A549 (cell line): ENCODE measurements at regions not wholly inside any gene's neighbourhood (a gene's known extent, or its start where the extent isn't known, plus 50 kb on each side); places are given as distances from the start of the nearest gene placed in this dataset.

Experiments used
- ATAC-seq, 2 experiments: fragments of 200-7000 bp in 1 of 2; fragments of >200 bp in 1 of 2; cut with Nextera tagmentation in 1 of 2; cut with Tn5 transposase in 1 of 2; 3 replicates each; pipeline versions ENCODE4 v1.8.0 to v1.9.1; 2018 to 2020; ENCODE audit warnings: mild to moderate bottlenecking in 1 of 2, moderate library complexity in 1 of 2
- CTCF ChIA-PET: fragments of 300-600 bp; sonication (Branson Sonifier 250); formaldehyde crosslinking; extraction: SDS; loops from one replicate; lab custom pipeline; 2021; ENCODE audit warnings: antibody characterized with exemption, inconsistent platforms; lab: Yijun Ruan, JAX
- POLR2A ChIA-PET: fragments of 350-600 bp; formaldehyde crosslinking; extraction: SDS; loops from one replicate; lab custom pipeline; 2021; ENCODE audit warnings: antibody characterized with exemption, inconsistent platforms; lab: Yijun Ruan, JAX
- DNase-seq, 2 experiments: peaks; one replicate each; pipeline versions ENCODE4 v3.0.0 to v3.0.0-alpha.2; 2011 to 2016; ENCODE audit warnings: low read depth in 1 of 2, low spot score in 1 of 2
- FAIRE-seq: peaks from 2 replicates; lab custom pipeline; 2011; peaks lifted over from hg19 to GRCh38; lab: Jason Lieb, UNC
- H3K27ac ChIP-seq, 2 experiments: fragments of >200 bp; sonication (Bioruptor Twin); formaldehyde crosslinking; 3 replicates each; pipeline ENCODE4 v1.5.1; 2016 to 2017
- H3K4me1 ChIP-seq: fragments of >200 bp; sonication (Bioruptor Twin); formaldehyde crosslinking; 3 replicates; pipeline ENCODE4 v1.6.1; 2016
- H3K4me2 ChIP-seq: fragments of >200 bp; sonication (Bioruptor Twin); formaldehyde crosslinking; 3 replicates; pipeline ENCODE4 v1.6.1; 2016
- H3K4me3 ChIP-seq: fragments of >200 bp; sonication (Bioruptor Twin); formaldehyde crosslinking; 3 replicates; pipeline ENCODE4 v1.5.1; 2016
- H3K9me3 ChIP-seq: fragments of >200 bp; sonication (Bioruptor Twin); formaldehyde crosslinking; 3 replicates; pipeline ENCODE4 v1.6.1; 2016
- CBX2 ChIP-seq: fragments of 200-600 bp; sonication (generic); IDR thresholded peaks from 2 replicates; pipeline ENCODE4 v1.6.1; 2016; ENCODE audit warnings: low read depth, mild to moderate bottlenecking, borderline replicate concordance
- CBX8 ChIP-seq: fragments of 200-600 bp; sonication (generic); IDR thresholded peaks from 2 replicates; pipeline ENCODE4 v1.6.1; 2016
- EHF ChIP-seq: fragments of 250-450 bp; sonication (Bioruptor Pico); IDR thresholded peaks from 2 replicates; pipeline ENCODE4 v1.5.0; 2020; ENCODE audit warnings: mild to moderate bottlenecking
- EHMT2 ChIP-seq: fragments of 200-600 bp; sonication (generic); IDR thresholded peaks from 2 replicates; pipeline ENCODE4 v1.6.1; 2016; ENCODE audit warnings: antibody characterized with exemption, low read depth, mild to moderate bottlenecking, moderate library complexity
- EP300 ChIP-seq, 2 experiments: fragments of >200 bp; sonication (Bioruptor Twin); formaldehyde crosslinking; IDR thresholded peaks; 2 replicates in 1 of 2; 3 replicates in 1 of 2; pipeline ENCODE4 v1.6.1; 2016 to 2017
- FOSL2 ChIP-seq, 2 experiments: fragments of 450-650 bp in 1 of 2; fragments of >200 bp in 1 of 2; sonication (Bioruptor Twin) in 1 of 2; formaldehyde crosslinking; IDR thresholded peaks; 2 replicates each; pipeline versions ENCODE4 v1.5.0 to v1.6.1; 2016 to 2020; ENCODE audit warnings: mild to moderate bottlenecking in 1 of 2, moderate library complexity in 1 of 2
- GATA3 ChIP-seq: IDR thresholded peaks from 2 replicates; pipeline ENCODE4 v1.6.1; 2012; ENCODE audit warnings: borderline replicate concordance
- HDAC2 ChIP-seq: fragments of 200-600 bp; sonication (generic); IDR thresholded peaks from 2 replicates; pipeline ENCODE4 v1.6.1; 2016
- HOXB13 ChIP-seq: fragments of 250-450 bp; sonication (Bioruptor Pico); IDR thresholded peaks from 2 replicates; pipeline ENCODE4 v1.5.0; 2020; ENCODE audit warnings: low read depth, mild to moderate bottlenecking, moderate library complexity
- HOXB5 ChIP-seq: fragments of 250-450 bp; sonication (Bioruptor Pico); IDR thresholded peaks from 2 replicates; pipeline ENCODE4 v1.5.0; 2020; ENCODE audit warnings: mild to moderate bottlenecking, moderate library complexity
- KDM5A ChIP-seq: fragments of 200-600 bp; sonication (generic); IDR thresholded peaks from 2 replicates; pipeline ENCODE4 v1.6.1; 2016; ENCODE audit warnings: antibody characterized with exemption, mild to moderate bottlenecking
- MAFK ChIP-seq: fragments of 450-650 bp; IDR thresholded peaks from 2 replicates; pipeline ENCODE4 v1.6.1; 2014; ENCODE audit not compliant: partially characterized antibody
- MAZ ChIP-seq: fragments of 150-350 bp; IDR thresholded peaks from 2 replicates; pipeline ENCODE4 v1.6.1; 2014; ENCODE audit warnings: antibody characterized with exemption, low read depth, low read length, borderline replicate concordance
- MYC ChIP-seq: IDR thresholded peaks from 2 replicates; pipeline ENCODE4 v1.6.1; 2012; ENCODE audit warnings: mild to moderate bottlenecking, inconsistent platforms, low read length, improper control_type of control experiment, borderline replicate concordance
- POLR2AphosphoS2 ChIP-seq: conservative IDR thresholded peaks from 2 replicates; pipeline ENCODE4 v1.6.1; 2012; ENCODE audit warnings: low read length, improper control_type of control experiment, inconsistent platforms
- RAD21 ChIP-seq, 2 experiments: fragments of >200 bp in 1 of 2; sonication (Bioruptor Twin) in 1 of 2; formaldehyde crosslinking in 1 of 2; IDR thresholded peaks in 1 of 2; conservative IDR thresholded peaks in 1 of 2; 2 replicates in 1 of 2; 3 replicates in 1 of 2; pipeline ENCODE4 v1.6.1; 2012 to 2018; ENCODE audit warnings: inconsistent platforms in 1 of 2
- RCOR1 ChIP-seq: fragments of 150-350 bp; IDR thresholded peaks from 2 replicates; pipeline ENCODE4 v1.6.1; 2014; ENCODE audit warnings: antibody characterized with exemption, low read length, low read depth
- SMC3 ChIP-seq: fragments of >200 bp; sonication (Bioruptor Twin); formaldehyde crosslinking; IDR thresholded peaks from 3 replicates; pipeline ENCODE4 v1.6.1; 2018; ENCODE audit warnings: inconsistent platforms
- SREBF2 ChIP-seq: fragments of 450-650 bp; IDR thresholded peaks from 2 replicates; pipeline ENCODE4 v1.6.1; 2014; ENCODE audit warnings: mild to moderate bottlenecking, moderate library complexity
- TFCP2L1 ChIP-seq: fragments of 250-450 bp; sonication (Bioruptor Pico); IDR thresholded peaks from 2 replicates; pipeline ENCODE4 v1.5.0; 2021; ENCODE audit warnings: mild to moderate bottlenecking
- ZC3H11A ChIP-seq: fragments of 450-650 bp; IDR thresholded peaks from 2 replicates; pipeline ENCODE4 v1.6.1; 2014; ENCODE audit warnings: antibody characterized with exemption, mild to moderate bottlenecking
- ZNF302 ChIP-seq: fragments of 250-450 bp; sonication (Bioruptor Pico); IDR thresholded peaks from 2 replicates; pipeline ENCODE4 v1.9.0; 2021; ENCODE audit warnings: inconsistent platforms, mild to moderate bottlenecking, moderate library complexity
- WGBS: methylation state at CpG from one replicate; pipeline ENCODE4 v1.1.6; 2017; ENCODE audit errors: missing lambda C conversion rate; 5-methylcytosine and 5-hydroxymethylcytosine counted together
- TF ChIP-seq, protein P1 (sequence below): fragments of >200 bp; sonication (Bioruptor Twin); formaldehyde crosslinking; IDR thresholded peaks from 3 replicates; pipeline ENCODE4 v1.5.1; 2016
- TF ChIP-seq, protein P2 (sequence below): fragments of 150-350 bp; IDR thresholded peaks from 2 replicates; pipeline ENCODE4 v1.6.1; 2014; ENCODE audit warnings: low read depth, mild to moderate bottlenecking, low read length
- TF ChIP-seq, protein P3 (sequence below): fragments of 250-450 bp; sonication (Bioruptor Pico); IDR thresholded peaks from 2 replicates; pipeline ENCODE4 v1.5.0; 2021; ENCODE audit warnings: mild to moderate bottlenecking, moderate library complexity, borderline replicate concordance
- TF ChIP-seq, protein P4 (sequence below): fragments of >200 bp; sonication (Bioruptor Twin); formaldehyde crosslinking; IDR thresholded peaks from 2 replicates; pipeline ENCODE4 v1.6.1; 2016
- TF ChIP-seq, protein P5 (sequence below): fragments of >200 bp; sonication (Bioruptor Twin); formaldehyde crosslinking; IDR thresholded peaks from 3 replicates; pipeline ENCODE4 v1.6.1; 2016
- TF ChIP-seq, protein P6 (sequence below): IDR thresholded peaks from 2 replicates; pipeline ENCODE4 v1.6.1; 2012

DNA sequence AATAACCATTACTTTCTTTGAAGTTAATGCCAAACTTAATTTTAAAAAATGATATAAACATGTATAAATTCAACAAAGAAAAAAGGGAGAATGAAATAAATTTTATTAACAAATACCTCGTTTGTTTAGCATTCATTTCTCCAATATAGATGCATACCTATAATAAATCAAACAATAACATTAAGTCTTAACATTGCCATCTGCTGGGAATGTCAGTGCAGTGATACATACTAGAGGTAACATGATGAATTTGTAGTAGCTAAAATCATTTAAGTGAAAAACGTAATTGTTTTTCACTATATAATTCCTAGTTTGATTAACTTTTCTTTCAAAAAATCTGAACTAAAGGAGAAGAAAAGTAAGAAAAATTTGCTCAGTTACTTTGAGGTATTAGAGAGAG is 340.2 kb upstream of the CBLB start:
- TF ChIP-seq SMC3 (peak; percentile 63), RAD21 (conservative IDR thresholded peaks at IDR 0.05 in 1 of 2, IDR thresholded peaks at IDR 0.05 in 1 of 2) (peak; percentile 38 to 61; a peak in 4 of 5 replicates), EHF (no peak), MAFK (no peak), HOXB13 (no peak), HDAC2 (no peak), SREBF2 (no peak), EP300 (IDR thresholded peaks at IDR 0.05) (no peak), ZC3H11A (no peak), GATA3 (no peak), FOSL2 (IDR thresholded peaks at IDR 0.05) (no peak), FOSL2 (CRISPR knock-in tag; IDR thresholded peaks at IDR 0.05) (no peak)
- TF ChIP-seq, protein P1, sequence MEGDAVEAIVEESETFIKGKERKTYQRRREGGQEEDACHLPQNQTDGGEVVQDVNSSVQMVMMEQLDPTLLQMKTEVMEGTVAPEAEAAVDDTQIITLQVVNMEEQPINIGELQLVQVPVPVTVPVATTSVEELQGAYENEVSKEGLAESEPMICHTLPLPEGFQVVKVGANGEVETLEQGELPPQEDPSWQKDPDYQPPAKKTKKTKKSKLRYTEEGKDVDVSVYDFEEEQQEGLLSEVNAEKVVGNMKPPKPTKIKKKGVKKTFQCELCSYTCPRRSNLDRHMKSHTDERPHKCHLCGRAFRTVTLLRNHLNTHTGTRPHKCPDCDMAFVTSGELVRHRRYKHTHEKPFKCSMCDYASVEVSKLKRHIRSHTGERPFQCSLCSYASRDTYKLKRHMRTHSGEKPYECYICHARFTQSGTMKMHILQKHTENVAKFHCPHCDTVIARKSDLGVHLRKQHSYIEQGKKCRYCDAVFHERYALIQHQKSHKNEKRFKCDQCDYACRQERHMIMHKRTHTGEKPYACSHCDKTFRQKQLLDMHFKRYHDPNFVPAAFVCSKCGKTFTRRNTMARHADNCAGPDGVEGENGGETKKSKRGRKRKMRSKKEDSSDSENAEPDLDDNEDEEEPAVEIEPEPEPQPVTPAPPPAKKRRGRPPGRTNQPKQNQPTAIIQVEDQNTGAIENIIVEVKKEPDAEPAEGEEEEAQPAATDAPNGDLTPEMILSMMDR, result peak; percentile 32; the same call in 2 of the 3 replicates
- TF ChIP-seq, all 56 proteins: peak for 3
- Histone ChIP-seq H3K27ac (no peak overlapping the region), H3K9me3 (no peaks in the 10 kb centered on the region; the same call in 2 of the 3 replicates), H3K4me2 (no peak overlapping the region), H3K4me1 (no peaks in the 10 kb centered on the region), H3K4me3 (no peak overlapping the region)
- POLR2A ChIA-PET, result no interaction called here
- ATAC-seq, result 0 out of 6 replicates have a peak, but pooled peaks of 1 of the 2 experiments have one; percentile 42
- peak in 1 of 2 experiments; percentile 45 for DNase-seq
- CTCF ChIA-PET, result no interaction called here
- 7% methylated on average over 2 of the region's 2 CpGs for WGBS
- FAIRE-seq, result no peak

DNA sequence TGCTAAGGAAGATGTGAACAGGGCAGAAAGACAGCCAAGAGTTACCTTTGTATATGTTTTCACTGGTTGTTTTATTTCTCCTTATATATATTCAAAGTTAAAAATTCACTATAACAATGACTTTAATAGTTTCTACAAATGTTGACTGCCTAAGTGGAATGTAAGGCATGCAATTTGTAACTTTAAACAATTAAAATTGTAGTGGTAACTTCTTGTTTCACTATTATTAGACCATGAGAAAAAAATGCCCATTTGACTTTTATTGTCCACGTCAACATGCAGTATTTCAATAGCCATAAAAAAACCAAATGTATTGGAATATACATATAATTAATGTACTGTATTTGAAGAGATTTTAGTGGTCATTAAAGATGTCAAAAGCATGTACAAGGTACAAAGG is 340.7 kb upstream of the CBLB start:
- no peak for FAIRE-seq

DNA sequence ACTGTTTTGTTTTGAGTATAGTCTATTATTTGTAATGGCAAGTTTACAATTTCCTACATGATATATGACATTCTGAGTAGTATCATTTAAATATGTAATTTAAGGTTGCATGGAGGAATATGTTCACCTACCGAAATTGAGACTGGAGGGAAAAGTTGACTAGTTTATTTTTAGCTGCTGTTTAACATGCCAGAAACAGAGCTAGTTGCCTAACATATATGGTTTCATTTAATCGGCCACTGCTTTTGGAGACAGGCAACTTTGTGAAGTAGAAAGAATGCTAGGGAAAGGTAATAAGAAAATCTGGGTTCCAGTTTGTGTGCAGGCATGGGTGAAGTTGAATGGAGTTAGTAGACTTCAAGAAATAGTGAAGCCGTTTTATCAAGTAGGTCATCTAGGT is 342.1 kb upstream of the CBLB start:
- ChIA-PET POLR2A (no interaction called here), CTCF (interaction anchor here (1.3 kb wide), 1 partner anchor 399 kb away, joined by 3 read pairs; no protein-coding TSS in a partner anchor)
- no peak overlapping the region for H3K27ac ChIP-seq
- no peak for FAIRE-seq
- H3K9me3 ChIP-seq, result no peaks in the 10 kb centered on the region
- ATAC-seq, result no peak
- no peak overlapping the region for H3K4me3 ChIP-seq
- H3K4me2 ChIP-seq, result no peak overlapping the region
- no peaks in the 10 kb centered on the region for H3K4me1 ChIP-seq
- WGBS, result 56% methylated on average over 3 of the region's 3 CpGs
- no peak for DNase-seq
- TF ChIP-seq, protein P2, sequence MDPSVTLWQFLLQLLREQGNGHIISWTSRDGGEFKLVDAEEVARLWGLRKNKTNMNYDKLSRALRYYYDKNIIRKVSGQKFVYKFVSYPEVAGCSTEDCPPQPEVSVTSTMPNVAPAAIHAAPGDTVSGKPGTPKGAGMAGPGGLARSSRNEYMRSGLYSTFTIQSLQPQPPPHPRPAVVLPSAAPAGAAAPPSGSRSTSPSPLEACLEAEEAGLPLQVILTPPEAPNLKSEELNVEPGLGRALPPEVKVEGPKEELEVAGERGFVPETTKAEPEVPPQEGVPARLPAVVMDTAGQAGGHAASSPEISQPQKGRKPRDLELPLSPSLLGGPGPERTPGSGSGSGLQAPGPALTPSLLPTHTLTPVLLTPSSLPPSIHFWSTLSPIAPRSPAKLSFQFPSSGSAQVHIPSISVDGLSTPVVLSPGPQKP, result no peak
- TF ChIP-seq, protein P3, sequence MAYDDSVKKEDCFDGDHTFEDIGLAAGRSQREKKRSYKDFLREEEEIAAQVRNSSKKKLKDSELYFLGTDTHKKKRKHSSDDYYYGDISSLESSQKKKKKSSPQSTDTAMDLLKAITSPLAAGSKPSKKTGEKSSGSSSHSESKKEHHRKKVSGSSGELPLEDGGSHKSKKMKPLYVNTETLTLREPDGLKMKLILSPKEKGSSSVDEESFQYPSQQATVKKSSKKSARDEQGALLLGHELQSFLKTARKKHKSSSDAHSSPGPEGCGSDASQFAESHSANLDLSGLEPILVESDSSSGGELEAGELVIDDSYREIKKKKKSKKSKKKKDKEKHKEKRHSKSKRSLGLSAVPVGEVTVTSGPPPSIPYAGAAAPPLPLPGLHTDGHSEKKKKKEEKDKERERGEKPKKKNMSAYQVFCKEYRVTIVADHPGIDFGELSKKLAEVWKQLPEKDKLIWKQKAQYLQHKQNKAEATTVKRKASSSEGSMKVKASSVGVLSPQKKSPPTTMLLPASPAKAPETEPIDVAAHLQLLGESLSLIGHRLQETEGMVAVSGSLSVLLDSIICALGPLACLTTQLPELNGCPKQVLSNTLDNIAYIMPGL (CRISPR knock-in tag), result no peak
- no peak for TF ChIP-seq POLR2AphosphoS2
- TF ChIP-seq EHMT2, result no peak
- TF ChIP-seq CBX8, result no peak
- no peak for TF ChIP-seq RAD21 (conservative IDR thresholded peaks at IDR 0.05 in 1 of 2, IDR thresholded peaks at IDR 0.05 in 1 of 2)
- no peak for TF ChIP-seq KDM5A
- TF ChIP-seq, protein P4, sequence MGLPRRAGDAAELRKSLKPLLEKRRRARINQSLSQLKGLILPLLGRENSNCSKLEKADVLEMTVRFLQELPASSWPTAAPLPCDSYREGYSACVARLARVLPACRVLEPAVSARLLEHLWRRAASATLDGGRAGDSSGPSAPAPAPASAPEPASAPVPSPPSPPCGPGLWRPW, result no peak
- TF ChIP-seq, protein P5, sequence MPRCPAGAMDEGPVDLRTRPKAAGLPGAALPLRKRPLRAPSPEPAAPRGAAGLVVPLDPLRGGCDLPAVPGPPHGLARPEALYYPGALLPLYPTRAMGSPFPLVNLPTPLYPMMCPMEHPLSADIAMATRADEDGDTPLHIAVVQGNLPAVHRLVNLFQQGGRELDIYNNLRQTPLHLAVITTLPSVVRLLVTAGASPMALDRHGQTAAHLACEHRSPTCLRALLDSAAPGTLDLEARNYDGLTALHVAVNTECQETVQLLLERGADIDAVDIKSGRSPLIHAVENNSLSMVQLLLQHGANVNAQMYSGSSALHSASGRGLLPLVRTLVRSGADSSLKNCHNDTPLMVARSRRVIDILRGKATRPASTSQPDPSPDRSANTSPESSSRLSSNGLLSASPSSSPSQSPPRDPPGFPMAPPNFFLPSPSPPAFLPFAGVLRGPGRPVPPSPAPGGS, result no peak
- TF ChIP-seq CBX2, result no peak
- TF ChIP-seq SREBF2, result no peak
- TF ChIP-seq RCOR1, result no peak
- TF ChIP-seq ZNF302 (CRISPR knock-in tag), result no peak
- no peak for TF ChIP-seq EP300 (IDR thresholded peaks at IDR 0.05)
- TF ChIP-seq MYC, result no peak

More for the DNA sequence above, 340.7 kb upstream of the CBLB start:
- WGBS, result 22% methylated on average over 1 of the region's 1 CpG
- no peak for DNase-seq
- Histone ChIP-seq H3K4me2 (no peak overlapping the region), H3K27ac (no peak overlapping the region), H3K9me3 (no peaks in the 10 kb centered on the region), H3K4me3 (no peak overlapping the region), H3K4me1 (no peaks in the 10 kb centered on the region)
- ChIA-PET POLR2A (no interaction called here), CTCF (no interaction called here)
- ATAC-seq, result no peak
- TF ChIP-seq, protein P6, sequence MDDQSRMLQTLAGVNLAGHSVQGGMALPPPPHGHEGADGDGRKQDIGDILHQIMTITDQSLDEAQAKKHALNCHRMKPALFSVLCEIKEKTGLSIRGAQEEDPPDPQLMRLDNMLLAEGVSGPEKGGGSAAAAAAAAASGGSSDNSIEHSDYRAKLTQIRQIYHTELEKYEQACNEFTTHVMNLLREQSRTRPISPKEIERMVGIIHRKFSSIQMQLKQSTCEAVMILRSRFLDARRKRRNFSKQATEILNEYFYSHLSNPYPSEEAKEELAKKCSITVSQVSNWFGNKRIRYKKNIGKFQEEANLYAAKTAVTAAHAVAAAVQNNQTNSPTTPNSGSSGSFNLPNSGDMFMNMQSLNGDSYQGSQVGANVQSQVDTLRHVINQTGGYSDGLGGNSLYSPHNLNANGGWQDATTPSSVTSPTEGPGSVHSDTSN, result no peak
- TF ChIP-seq MAZ (no peak), HOXB5 (CRISPR knock-in tag) (no peak), TFCP2L1 (no peak), CBX2 (no peak)
